GM19395 (cell line): ENCODE measurements at regions not wholly inside any gene's neighbourhood (a gene's known extent, or its start where the extent isn't known, plus 50 kb on each side); places are given as distances from the start of the nearest gene placed in this dataset.

ENCODE experiments used
- ATAC-seq: cut with Tn5 transposase; IDR thresholded peaks from one replicate; pipeline ENCODE4 v1.9.1; 2021; ENCODE audit warnings: mild to moderate bottlenecking, moderate library complexity; ENCODE audit not compliant: unreplicated experiment

GRCh38 chr4:18559492-18559891, 537.9 kb upstream of the LCORL start:
- no peak for ATAC-seq

- ATAC-seq: no peak
These were observed 534.8 kb upstream of the LCORL start for GRCh38 chr4:18556402-18556801.

GRCh38 chr4:18540349-18540748, 518.8 kb upstream of the LCORL start:
- ATAC-seq: no peak

GRCh38 chr4:18538121-18538520, 516.6 kb upstream of the LCORL start:
- no peak for ATAC-seq

- ATAC-seq: no peak
These were observed 514.9 kb upstream of the LCORL start for GRCh38 chr4:18536428-18536827.

- ATAC-seq: no peak
These were observed 514.4 kb upstream of the LCORL start for GRCh38 chr4:18535948-18536347.

- no peak for ATAC-seq
These were observed 511.8 kb upstream of the LCORL start for GRCh38 chr4:18533262-18533775.

GRCh38 chr4:18531731-18532130, 510.2 kb upstream of the LCORL start:
- ATAC-seq: no peak

- no peak for ATAC-seq
These were observed 507.9 kb upstream of the LCORL start for GRCh38 chr4:18529482-18529881.

GRCh38 chr4:18524667-18525066, 503.1 kb upstream of the LCORL start:
- ATAC-seq: no peak

- ATAC-seq: no peak
These were observed 496.5 kb upstream of the LCORL start for GRCh38 chr4:18518098-18518497.

- ATAC-seq: no peak
These were observed 492.3 kb upstream of the LCORL start for GRCh38 chr4:18513861-18514260.

- ATAC-seq: no peak
These were observed 491.2 kb upstream of the LCORL start for GRCh38 chr4:18512718-18513117.

- no peak for ATAC-seq
These were observed 490.2 kb upstream of the LCORL start for GRCh38 chr4:18511727-18512126.

- ATAC-seq: no peak
These were observed 487.2 kb upstream of the LCORL start for GRCh38 chr4:18508786-18509185.

GRCh38 chr4:18480928-18481327, 459.4 kb upstream of the LCORL start:
- ATAC-seq: no peak

GRCh38 chr4:18480342-18480741, 458.8 kb upstream of the LCORL start:
- ATAC-seq: no peak

- ATAC-seq: no peak
These were observed 458.3 kb upstream of the LCORL start for GRCh38 chr4:18479825-18480224.

GRCh38 chr4:18463987-18464559, 442.5 kb upstream of the LCORL start:
- ATAC-seq: no peak

GRCh38 chr4:18458465-18458864, 436.9 kb upstream of the LCORL start:
- no peak for ATAC-seq

GRCh38 chr4:18454349-18454748, 432.8 kb upstream of the LCORL start:
- no peak for ATAC-seq

GRCh38 chr4:18445110-18445509, 423.6 kb upstream of the LCORL start:
- ATAC-seq: no peak

- ATAC-seq: no peak
These were observed 422.7 kb upstream of the LCORL start for GRCh38 chr4:18444206-18444605.
